Uterus (tissue), 2 donors: ENCODE measurements at regions not wholly inside any gene's neighbourhood (a gene's known extent, or its start where the extent isn't known, plus 50 kb on each side); places are given as distances from the start of the nearest gene placed in this dataset.

Experiments
- POLR2A ChIP-seq, 2 donors: fragments of 450-650 bp; IDR thresholded peaks; one replicate each; pipeline ENCODE4 v1.6.1; 2016; ENCODE audit warnings: antibody characterized with exemption in 2 of 2, mild to moderate bottlenecking in 1 of 2, moderate library complexity in 1 of 2
- TF ChIP-seq, protein P1 (sequence below), 4 experiments: fragments of 200-600 bp in 2 of 4; fragments of 450-650 bp in 2 of 4; sonication (generic) in 2 of 4; IDR thresholded peaks; one replicate each; pipeline ENCODE4 v1.5.1; 2016 to 2019; ENCODE audit warnings: antibody characterized with exemption in 4 of 4, mild to moderate bottlenecking in 2 of 4, moderate library complexity in 1 of 4

DNA sequence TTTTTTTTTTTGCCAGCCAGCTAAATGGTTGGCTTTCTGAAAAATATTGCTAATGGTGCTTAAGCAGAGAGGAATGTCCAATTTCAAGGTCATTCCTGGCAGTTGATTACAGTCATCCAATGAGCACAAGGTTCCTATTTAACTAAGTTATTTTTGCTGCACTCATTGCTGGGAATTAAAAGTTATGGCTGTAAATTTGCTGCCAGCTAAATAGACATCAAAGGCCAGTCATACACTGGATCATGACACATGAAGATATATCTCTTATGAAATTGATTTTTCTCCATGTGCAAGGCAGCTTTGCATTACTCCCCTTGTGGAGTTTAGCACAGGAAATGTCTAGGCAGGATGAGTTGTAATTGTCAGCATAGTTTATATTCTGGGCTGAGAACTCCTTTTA lies 1898.4 kb upstream of the CELF4 start:
- TF ChIP-seq, protein P1, sequence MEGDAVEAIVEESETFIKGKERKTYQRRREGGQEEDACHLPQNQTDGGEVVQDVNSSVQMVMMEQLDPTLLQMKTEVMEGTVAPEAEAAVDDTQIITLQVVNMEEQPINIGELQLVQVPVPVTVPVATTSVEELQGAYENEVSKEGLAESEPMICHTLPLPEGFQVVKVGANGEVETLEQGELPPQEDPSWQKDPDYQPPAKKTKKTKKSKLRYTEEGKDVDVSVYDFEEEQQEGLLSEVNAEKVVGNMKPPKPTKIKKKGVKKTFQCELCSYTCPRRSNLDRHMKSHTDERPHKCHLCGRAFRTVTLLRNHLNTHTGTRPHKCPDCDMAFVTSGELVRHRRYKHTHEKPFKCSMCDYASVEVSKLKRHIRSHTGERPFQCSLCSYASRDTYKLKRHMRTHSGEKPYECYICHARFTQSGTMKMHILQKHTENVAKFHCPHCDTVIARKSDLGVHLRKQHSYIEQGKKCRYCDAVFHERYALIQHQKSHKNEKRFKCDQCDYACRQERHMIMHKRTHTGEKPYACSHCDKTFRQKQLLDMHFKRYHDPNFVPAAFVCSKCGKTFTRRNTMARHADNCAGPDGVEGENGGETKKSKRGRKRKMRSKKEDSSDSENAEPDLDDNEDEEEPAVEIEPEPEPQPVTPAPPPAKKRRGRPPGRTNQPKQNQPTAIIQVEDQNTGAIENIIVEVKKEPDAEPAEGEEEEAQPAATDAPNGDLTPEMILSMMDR (IDR thresholded peaks at IDR 0.05), result no peak
- TF ChIP-seq POLR2A (IDR thresholded peaks at IDR 0.05), result no peak
